RWPE2 (cell line): ENCODE measurements at regions not wholly inside any gene's neighbourhood (a gene's known extent, or its start where the extent isn't known, plus 50 kb on each side); places are given as distances from the start of the nearest gene placed in this dataset.

Source experiments
- ATAC-seq: fragments of 200-7000 bp; cut with Tn5 transposase; 3 replicates; pipeline ENCODE4 v1.9.1; 2021; ENCODE audit warnings: low read depth
- DNase-seq: peaks from one replicate; pipeline ENCODE4 v3.0.0-alpha.2; 2020; ENCODE audit warnings: low spot score
- H3K27ac ChIP-seq: fragments of 450-650 bp; 2 replicates; pipeline ENCODE4 v1.5.1; 2017; ENCODE audit warnings: mild to moderate bottlenecking; ENCODE audit not compliant: poor library complexity, severe bottlenecking
- H3K27me3 ChIP-seq: fragments of 250-450 bp; sonication (Bioruptor Pico); 2 replicates; pipeline ENCODE4 v1.5.1; 2021; ENCODE audit warnings: mild to moderate bottlenecking, moderate library complexity; ENCODE audit not compliant: insufficient read depth, poor library complexity, severe bottlenecking
- H3K36me3 ChIP-seq: fragments of 250-450 bp; sonication (Bioruptor Pico); 2 replicates; pipeline ENCODE4 v1.5.1; 2020; ENCODE audit warnings: low read depth, mild to moderate bottlenecking, moderate library complexity
- H3K4me1 ChIP-seq: fragments of 250-450 bp; sonication (Bioruptor Pico); 2 replicates; pipeline ENCODE4 v1.5.1; 2021; ENCODE audit warnings: mild to moderate bottlenecking, moderate library complexity; ENCODE audit not compliant: insufficient read depth, poor library complexity, severe bottlenecking
- H3K4me3 ChIP-seq: fragments of 250-450 bp; sonication (Bioruptor Pico); 2 replicates; pipeline ENCODE4 v1.5.1; 2021; ENCODE audit warnings: mild to moderate bottlenecking, moderate library complexity; ENCODE audit not compliant: severe bottlenecking
- H3K9me3 ChIP-seq: fragments of 250-450 bp; sonication (Bioruptor Pico); 2 replicates; pipeline ENCODE4 v1.5.1; 2021; ENCODE audit warnings: mild to moderate bottlenecking, moderate library complexity; ENCODE audit not compliant: severe bottlenecking
- TF ChIP-seq, protein P1 (sequence below): fragments of 450-650 bp; IDR thresholded peaks from one replicate; pipeline ENCODE4 v1.5.1; 2017; ENCODE audit warnings: mild to moderate bottlenecking, moderate library complexity; ENCODE audit not compliant: poor library complexity, severe bottlenecking

DNA sequence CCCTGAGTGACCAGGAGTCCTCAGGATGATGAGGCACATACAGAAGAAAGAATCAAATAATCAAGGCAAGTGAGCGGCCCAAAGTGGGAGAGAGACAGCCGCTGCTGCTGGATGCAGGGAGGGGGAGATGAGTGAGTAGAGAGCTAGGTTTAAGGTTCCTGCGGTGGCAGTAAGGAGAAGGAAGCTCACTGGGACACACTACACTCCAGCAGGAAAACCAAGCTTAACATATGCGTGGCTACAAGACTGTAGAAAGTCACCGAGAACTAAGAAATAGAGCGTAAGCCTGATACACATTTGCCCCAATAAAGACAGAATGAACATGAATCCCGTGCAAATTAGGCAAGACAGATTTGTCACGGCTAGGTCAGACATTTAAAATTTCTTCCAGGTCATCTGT, 470.2 kb downstream of the KDM4C start:
- Histone ChIP-seq H3K36me3 (no peaks in the 10 kb centered on the region), H3K4me3 (no peak overlapping the region), H3K9me3 (no peaks in the 10 kb centered on the region), H3K27me3 (no peaks in the 10 kb centered on the region), H3K4me1 (no peaks in the 10 kb centered on the region), H3K27ac (no peak overlapping the region)
- no peak for ATAC-seq
- TF ChIP-seq, protein P1, sequence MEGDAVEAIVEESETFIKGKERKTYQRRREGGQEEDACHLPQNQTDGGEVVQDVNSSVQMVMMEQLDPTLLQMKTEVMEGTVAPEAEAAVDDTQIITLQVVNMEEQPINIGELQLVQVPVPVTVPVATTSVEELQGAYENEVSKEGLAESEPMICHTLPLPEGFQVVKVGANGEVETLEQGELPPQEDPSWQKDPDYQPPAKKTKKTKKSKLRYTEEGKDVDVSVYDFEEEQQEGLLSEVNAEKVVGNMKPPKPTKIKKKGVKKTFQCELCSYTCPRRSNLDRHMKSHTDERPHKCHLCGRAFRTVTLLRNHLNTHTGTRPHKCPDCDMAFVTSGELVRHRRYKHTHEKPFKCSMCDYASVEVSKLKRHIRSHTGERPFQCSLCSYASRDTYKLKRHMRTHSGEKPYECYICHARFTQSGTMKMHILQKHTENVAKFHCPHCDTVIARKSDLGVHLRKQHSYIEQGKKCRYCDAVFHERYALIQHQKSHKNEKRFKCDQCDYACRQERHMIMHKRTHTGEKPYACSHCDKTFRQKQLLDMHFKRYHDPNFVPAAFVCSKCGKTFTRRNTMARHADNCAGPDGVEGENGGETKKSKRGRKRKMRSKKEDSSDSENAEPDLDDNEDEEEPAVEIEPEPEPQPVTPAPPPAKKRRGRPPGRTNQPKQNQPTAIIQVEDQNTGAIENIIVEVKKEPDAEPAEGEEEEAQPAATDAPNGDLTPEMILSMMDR = no peak
- DNase-seq = no peak

DNA sequence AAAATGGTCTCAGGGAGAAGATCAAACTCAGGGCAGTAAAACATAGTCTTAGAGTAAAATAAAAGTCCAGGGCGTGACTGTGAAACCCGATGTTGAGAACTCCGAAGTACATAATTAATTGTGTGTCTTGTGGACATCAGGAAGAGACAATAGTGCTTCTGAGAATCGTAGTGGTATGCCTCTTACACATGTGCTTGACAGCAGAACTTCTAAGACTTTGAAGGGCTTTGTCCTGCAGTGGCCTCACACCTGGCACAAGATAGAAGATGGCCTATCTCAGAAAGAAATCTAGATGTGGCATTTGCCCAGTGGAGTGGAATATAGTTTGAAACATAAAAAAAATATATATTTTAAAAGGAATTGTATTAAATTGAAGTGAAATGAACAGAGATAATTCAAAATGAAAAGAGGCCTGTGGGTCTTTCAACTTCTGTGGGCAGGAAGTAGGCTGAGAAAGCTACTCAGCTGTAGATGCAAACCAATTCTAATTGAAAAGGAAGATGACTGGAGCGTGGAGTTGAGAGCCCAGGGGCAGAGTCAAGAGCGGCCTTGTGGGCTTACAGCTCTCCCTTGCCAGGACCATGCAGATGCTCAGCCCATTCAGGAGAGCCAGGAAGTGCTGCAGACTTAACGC, 468.4 kb downstream of the KDM4C start:
- H3K27me3 ChIP-seq = no peaks in the 10 kb centered on the region
- H3K27ac ChIP-seq = no peak overlapping the region
- H3K9me3 ChIP-seq = no peaks in the 10 kb centered on the region
- ATAC-seq (no peak), DNase-seq (no peak)
- TF ChIP-seq, protein P1 = no peak
- no peaks in the 10 kb centered on the region for H3K36me3 ChIP-seq
- no peak overlapping the region for H3K4me3 ChIP-seq
- H3K4me1 ChIP-seq = no peaks in the 10 kb centered on the region
